Hippocampal formation (tissue), 2 donors: ENCODE measurements at regions not wholly inside any gene's neighbourhood (a gene's known extent, or its start where the extent isn't known, plus 50 kb on each side); places are given as distances from the start of the nearest gene placed in this dataset.

Experiments
- DNase-seq, 2 donors: peaks; one replicate each; lab custom pipeline; 2025; lab: John Stamatoyannopoulos, UW

DNA sequence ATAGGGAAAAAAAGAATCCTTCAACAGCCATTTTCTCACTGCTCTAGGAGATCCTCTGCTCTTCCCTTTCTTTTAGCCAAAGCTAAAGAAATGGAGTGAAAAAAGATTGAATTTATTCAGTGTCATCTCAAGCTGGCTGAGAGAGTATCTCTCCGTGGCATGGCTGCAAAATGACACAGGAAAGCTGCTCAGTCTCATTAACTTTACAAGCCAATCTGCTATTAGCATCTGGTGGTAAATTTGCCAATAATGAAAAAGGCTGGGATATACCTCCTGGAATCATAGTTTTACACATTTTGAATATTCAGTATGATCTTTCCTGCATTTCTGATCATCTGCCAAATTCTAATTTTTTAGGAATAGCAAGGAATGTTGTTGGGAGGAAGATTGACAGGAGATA is 176.8 kb upstream of the CHRM3 start:
- no peak for DNase-seq

GRCh38 chr1:239204401-239204800 is 182.0 kb upstream of the CHRM3 start:
- DNase-seq = no peak

DNA sequence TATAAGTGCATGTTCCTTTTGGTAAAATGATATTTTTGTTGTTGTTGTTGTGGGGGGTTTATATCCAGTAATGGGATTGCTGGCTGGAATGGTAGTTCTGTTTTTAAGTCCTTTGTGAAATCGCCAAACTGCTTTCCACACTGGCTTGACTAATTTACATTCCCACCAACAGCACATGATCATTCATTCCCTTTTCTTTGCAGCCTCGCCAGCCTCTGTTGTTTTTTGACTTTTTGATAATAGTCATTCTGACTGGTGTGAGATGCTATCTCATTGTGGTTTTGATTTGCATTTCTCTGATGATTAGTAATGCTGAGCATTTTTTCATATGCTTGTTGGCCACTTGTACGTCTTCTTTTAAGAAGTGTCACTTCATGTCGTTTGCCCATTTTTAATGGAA is 188.5 kb upstream of the CHRM3 start:
- no peak for DNase-seq

GRCh38 chr1:239189998-239190512 is 196.3 kb upstream of the CHRM3 start:
- DNase-seq = no peak

GRCh38 chr1:239186487-239186886 is 199.9 kb upstream of the CHRM3 start:
- DNase-seq = no peak

DNA sequence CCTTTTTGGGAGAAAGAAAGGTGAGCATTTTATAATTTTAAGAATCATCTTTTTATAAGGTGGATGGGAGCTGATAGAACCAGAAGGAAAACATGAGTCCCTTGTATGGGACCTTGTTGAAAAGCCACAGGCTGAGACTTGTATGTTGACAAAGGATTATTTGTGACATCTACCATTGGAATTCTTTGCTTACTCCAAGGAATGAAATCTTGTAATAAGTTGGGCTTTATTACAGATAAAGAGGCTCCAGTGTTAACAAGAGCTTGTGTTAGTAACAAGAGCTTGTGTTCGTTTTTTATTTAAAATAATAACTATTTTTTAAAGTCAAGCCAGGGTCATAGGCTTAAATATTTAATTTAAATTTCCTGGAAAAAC is 201.1 kb upstream of the CHRM3 start:
- no peak for DNase-seq

GRCh38 chr1:239184561-239185244 is 201.7 kb upstream of the CHRM3 start:
- DNase-seq = no peak

- DNase-seq = no peak
Measured at GRCh38 chr1:239178961-239179360, 207.4 kb upstream of the CHRM3 start.

DNA sequence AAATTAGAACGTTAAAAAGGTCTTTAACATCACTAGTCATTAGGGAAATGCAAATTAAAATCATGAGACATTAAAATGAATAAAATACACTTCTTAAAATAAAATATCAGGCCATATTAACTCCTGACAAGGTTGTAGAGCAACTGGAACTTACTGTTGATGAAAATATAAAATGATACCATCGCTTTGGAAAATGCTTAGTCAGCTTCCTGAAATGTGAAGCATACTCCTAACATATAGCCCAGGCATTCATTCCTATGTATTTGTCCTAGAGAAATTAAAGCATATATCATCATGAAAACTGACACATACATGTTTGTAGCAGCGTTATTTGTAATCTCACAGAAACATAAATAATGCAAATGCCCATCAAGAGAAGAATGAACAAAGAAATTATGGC is 211.5 kb upstream of the CHRM3 start:
- no peak for DNase-seq

DNA sequence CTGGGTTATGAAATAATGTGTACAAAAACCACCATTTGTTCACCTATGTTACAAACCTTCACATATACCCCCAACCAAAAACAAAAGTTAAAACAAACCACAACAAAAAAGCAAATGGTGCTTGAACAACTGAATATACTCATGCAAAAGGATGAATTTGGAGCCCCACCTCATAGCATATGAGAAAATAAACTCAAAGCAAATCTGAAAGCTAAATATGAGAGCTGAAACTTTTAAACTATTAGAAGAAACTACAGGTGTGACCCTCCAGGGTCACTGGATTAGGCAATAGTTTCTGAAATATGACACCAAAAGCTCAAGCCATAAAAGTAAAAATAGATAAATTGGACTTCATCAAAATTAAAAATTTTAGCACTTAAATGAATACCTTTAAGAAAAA is 215.5 kb upstream of the CHRM3 start:
- no peak for DNase-seq

DNA sequence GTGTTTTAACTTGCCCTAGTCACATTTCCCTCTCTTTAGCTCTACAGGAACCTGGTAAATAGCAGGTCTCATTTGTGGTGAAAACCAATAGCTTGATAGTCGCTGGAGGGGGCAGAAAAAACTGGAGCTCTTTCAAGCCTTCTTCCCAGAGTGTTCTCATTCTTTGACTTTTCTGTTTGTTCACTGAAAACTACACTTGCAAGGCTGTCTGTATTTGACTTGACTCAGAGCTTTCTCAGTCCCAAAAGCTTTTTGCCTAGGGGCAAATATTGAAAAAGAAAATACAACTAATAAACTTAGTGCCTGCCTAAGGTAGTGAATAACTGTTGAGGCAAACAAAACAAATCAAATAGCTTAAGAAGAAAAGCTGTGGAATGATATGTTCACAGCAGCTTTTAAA is 217.1 kb upstream of the CHRM3 start:
- DNase-seq = no peak

DNA sequence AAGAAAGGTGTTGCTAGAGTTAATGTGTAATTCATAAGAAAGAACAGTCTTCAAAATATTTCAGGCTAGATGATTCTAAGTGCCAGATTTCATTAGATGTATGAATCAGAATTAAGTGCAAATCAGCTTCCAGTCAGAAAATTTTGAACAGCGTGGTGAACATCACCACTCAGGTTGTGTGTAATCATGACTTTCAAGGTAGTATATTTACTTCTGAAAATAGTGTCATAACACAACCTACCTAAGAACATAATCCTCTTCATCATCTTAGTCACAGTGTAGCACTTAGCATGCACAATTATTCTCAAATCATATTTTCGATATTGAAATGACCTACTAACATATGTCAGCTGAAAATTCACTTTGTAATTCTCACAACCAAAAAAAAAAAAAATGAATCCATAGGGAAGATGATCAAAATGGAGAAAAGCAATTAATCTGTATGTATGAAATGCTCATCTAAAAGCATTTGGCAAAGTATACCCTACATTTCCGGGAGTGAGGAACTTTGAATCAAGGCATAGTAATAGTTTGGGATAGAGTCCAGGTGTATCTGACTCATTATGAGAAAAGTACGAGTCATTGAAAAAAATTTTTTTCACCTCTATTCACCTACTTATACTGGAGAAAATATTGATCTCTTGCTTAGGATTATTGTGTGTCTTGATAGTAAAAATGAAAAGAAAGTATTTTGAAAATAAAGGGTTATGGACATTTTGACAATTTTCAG is 221.8 kb upstream of the CHRM3 start:
- no peak for DNase-seq

GRCh38 chr1:239155466-239156091 is 230.8 kb upstream of the CHRM3 start:
- peak in 1 of 2 donors; percentile 23 for DNase-seq

- DNase-seq = no peak
Measured at GRCh38 chr1:239151937-239152336, 234.4 kb upstream of the CHRM3 start.

GRCh38 chr1:239140968-239141367 is 245.4 kb upstream of the CHRM3 start:
- DNase-seq = no peak

DNA sequence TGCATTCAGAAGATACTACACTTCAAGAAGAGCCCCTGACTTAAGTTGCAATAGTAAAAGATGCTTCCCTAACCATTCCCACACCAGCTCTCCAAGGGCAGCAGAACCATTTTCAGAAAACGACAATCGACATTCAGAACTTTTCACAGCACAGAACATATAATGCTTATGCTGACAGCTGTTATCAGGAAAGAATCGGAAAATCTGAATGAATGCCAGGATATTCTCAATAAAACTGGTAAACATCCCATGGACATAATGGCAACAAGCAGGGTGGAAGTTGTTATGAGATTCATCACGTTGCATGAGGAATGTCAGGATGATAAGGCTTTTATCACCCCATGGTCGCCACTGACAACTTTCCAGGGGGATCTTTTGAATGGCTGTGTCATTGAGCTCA is 246.6 kb upstream of the CHRM3 start:
- no peak for DNase-seq

DNA sequence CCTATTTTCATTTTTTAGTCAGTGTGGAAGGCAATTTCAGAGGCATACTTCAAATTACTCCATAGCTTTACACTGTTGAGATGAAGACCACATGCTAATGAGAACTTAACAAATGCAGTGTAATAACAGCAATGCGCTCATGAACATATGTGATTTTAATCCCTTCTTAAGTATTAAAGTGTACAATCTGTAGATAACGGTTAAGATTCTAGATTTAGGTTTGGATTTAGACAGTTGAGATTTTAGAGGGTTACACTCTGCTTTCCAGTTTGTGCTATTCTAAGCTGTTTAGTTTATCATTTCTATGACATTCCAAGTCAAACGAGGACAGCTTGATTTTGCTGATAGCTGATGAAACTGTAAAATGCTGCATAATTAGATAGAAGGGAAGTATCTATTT is 257.8 kb upstream of the CHRM3 start:
- DNase-seq = no peak

DNA sequence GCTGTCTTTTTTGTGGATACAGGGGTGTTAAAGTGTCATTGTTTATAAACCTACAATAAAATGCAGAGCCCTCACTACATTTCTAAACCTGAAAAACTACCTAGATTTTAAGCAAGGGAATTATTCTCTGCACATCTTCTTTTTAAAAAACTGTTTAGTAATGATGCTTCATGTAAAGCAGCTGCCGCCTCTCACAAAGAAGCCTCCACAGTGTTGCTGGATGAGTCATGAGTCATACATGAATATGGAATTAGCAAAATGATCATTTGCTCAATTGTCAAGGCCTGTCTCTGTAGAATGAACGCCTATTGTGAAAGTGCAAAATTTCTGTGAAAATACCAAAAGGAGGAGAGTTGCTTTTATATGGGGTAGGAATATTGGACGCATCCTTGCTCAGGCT is 259.5 kb upstream of the CHRM3 start:
- DNase-seq = peak in 1 of 2 donors; percentile 69

GRCh38 chr1:239125893-239126292 is 260.5 kb upstream of the CHRM3 start:
- DNase-seq = no peak

DNA sequence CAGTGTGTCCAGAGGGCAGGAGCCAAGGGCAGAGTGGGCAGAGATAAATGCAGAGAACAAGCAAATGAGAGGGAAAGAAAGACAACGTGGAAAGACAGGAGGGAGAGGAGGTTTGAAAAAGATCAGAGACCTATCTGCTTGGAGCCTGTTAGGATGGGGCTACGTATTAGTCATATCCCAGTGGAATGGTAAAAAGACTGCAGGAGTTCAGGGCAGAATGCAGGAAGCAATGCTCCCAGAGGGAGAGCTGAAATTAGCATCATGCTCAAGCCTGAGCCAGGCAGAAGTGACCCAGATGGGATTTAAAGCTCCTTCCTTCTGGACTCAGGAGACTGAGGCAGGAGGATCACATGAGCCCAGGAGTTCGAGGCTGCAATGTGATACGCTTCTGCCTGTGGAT is 261.3 kb upstream of the CHRM3 start:
- no peak for DNase-seq

GRCh38 chr1:239123260-239123659 is 263.1 kb upstream of the CHRM3 start:
- DNase-seq = no peak

DNA sequence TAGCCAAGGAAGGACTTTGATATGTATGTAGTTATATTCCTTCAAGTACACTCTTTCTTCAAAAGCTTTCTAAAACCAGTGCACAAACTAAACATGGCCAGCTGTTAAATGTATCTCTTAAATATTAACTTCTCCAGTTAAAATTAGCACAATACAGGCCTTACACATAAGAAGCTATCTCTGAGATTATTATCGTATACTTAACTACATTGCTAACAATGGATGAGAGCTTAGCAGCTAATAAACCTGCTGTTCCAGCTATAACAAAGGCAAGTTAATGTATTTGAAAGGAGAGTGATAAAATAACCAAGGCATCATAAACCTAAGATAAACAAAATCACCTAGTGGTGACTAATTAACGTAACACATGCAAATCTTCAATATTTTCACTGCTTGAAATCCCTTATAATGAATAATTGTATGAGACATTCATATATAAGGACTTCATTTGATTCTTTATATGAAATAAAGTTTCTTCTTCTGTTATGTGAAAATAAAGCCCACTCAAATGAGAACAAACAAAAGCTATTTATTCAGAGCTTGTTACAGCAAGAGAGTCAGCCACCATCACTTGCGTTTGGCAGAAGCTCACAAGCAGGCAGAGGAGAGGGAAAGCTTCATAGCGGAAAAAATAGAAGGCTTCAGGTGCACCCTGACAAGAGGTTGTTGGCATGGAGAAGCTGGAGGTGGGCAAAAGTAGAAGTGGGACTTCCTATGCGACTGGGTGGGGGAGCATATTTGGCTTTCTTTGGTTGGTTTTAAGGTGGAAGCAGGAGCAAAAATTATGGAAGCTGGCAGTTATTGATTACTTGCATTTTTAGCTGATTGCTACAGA is 274.1 kb upstream of the CHRM3 start:
- no peak for DNase-seq
